H9 (cell line): ENCODE measurements at regions not wholly inside any gene's neighbourhood (a gene's known extent, or its start where the extent isn't known, plus 50 kb on each side); places are given as distances from the start of the nearest gene placed in this dataset.

Experiments used
- DNase-seq: peaks from one replicate; pipeline ENCODE4 v3.0.0-alpha.2; 2017
- H2AFZ ChIP-seq: one replicate; pipeline ENCODE4 v1.6.1; 2013; ENCODE audit warnings: mild to moderate bottlenecking, low read length, control low read depth, moderate library complexity
- H2AK5ac ChIP-seq: 2 replicates; pipeline ENCODE4 v1.6.1; 2013; ENCODE audit warnings: low read length, control low read depth, mixed read lengths; ENCODE audit not compliant: insufficient read length
- H2BK120ac ChIP-seq: one replicate; pipeline ENCODE4 v1.6.1; 2013; ENCODE audit warnings: low read depth, mild to moderate bottlenecking, low read length, control low read depth, inconsistent platforms; ENCODE audit not compliant: poor library complexity, severe bottlenecking
- H2BK12ac ChIP-seq: 2 replicates; pipeline ENCODE4 v1.6.1; 2013; ENCODE audit warnings: low read length, control low read depth, mixed read lengths, low read depth; ENCODE audit not compliant: insufficient read length
- H2BK15ac ChIP-seq: 2 replicates; pipeline ENCODE4 v1.6.1; 2013; ENCODE audit warnings: low read depth, low read length, control low read depth
- H2BK20ac ChIP-seq: one replicate; pipeline ENCODE4 v1.6.1; 2013; ENCODE audit warnings: low read depth, mild to moderate bottlenecking, low read length, control low read depth, inconsistent platforms; ENCODE audit not compliant: poor library complexity, severe bottlenecking
- H2BK5ac ChIP-seq: 2 replicates; pipeline ENCODE4 v1.6.1; 2013; ENCODE audit warnings: low read length, control low read depth, mixed read lengths; ENCODE audit not compliant: insufficient read length
- H3K14ac ChIP-seq: 2 replicates; pipeline ENCODE4 v1.6.1; 2013; ENCODE audit warnings: low read length, control low read depth; ENCODE audit not compliant: insufficient read depth
- H3K18ac ChIP-seq: 2 replicates; pipeline ENCODE4 v1.6.1; 2013; ENCODE audit warnings: low read depth, mild to moderate bottlenecking, mixed read lengths, low read length, control low read depth; ENCODE audit not compliant: insufficient read length
- H3K23ac ChIP-seq: 2 replicates; pipeline ENCODE4 v1.6.1; 2013; ENCODE audit warnings: low read length, control low read depth, mixed read lengths, low read depth; ENCODE audit not compliant: insufficient read length
- H3K23me2 ChIP-seq: 2 replicates; pipeline ENCODE4 v1.6.1; 2013; ENCODE audit warnings: low read depth, mild to moderate bottlenecking, mixed read lengths, low read length, control low read depth; ENCODE audit not compliant: insufficient read length, poor library complexity, severe bottlenecking
- H3K27ac ChIP-seq: 2 replicates; pipeline ENCODE4 v1.5.1; 2013; ENCODE audit warnings: low read length, control low read depth, mixed read lengths, low read depth; ENCODE audit not compliant: insufficient read length
- H3K27me3 ChIP-seq: 2 replicates; pipeline ENCODE4 v1.6.1; 2013; ENCODE audit warnings: low read length, control low read depth, inconsistent platforms; ENCODE audit not compliant: insufficient read depth
- H3K4ac ChIP-seq: 2 replicates; pipeline ENCODE4 v1.6.1; 2013; ENCODE audit warnings: low read depth, mild to moderate bottlenecking, control low read depth, inconsistent platforms, low read length, moderate library complexity
- H3K4me1 ChIP-seq: 2 replicates; pipeline ENCODE4 v1.6.1; 2013; ENCODE audit warnings: low read length, control low read depth, inconsistent platforms; ENCODE audit not compliant: insufficient read depth
- H3K4me2 ChIP-seq: 2 replicates; pipeline ENCODE4 v1.6.1; 2013; ENCODE audit warnings: low read length, control low read depth, mixed read lengths; ENCODE audit not compliant: insufficient read length, insufficient read depth
- H3K56ac ChIP-seq: 2 replicates; pipeline ENCODE4 v1.6.1; 2013; ENCODE audit warnings: low read depth, mild to moderate bottlenecking, mixed read lengths, low read length, control low read depth; ENCODE audit not compliant: insufficient read length
- H3K79me1 ChIP-seq: 2 replicates; pipeline ENCODE4 v1.6.1; 2013; ENCODE audit warnings: low read depth, mild to moderate bottlenecking, moderate library complexity, low read length, control low read depth, inconsistent platforms; ENCODE audit not compliant: insufficient read depth, poor library complexity, severe bottlenecking
- H3K79me2 ChIP-seq: 2 replicates; pipeline ENCODE4 v1.6.1; 2013; ENCODE audit warnings: low read length, control low read depth, inconsistent platforms; ENCODE audit not compliant: insufficient read depth
- H3K9ac ChIP-seq: 2 replicates; pipeline ENCODE4 v1.6.1; 2013; ENCODE audit warnings: low read length, control low read depth, mixed read lengths; ENCODE audit not compliant: insufficient read length; ENCODE audit errors: extremely low read depth
- H3K9me3 ChIP-seq: one replicate; pipeline ENCODE4 v1.6.1; 2013; ENCODE audit warnings: low read depth, low read length, inconsistent platforms; ENCODE audit not compliant: control insufficient read depth
- H3T11ph ChIP-seq: one replicate; pipeline ENCODE4 v1.6.1; 2013; ENCODE audit warnings: mild to moderate bottlenecking, low read length, control low read depth, inconsistent platforms
- H4K20me1 ChIP-seq: one replicate; pipeline ENCODE4 v1.6.1; 2013; ENCODE audit not compliant: control insufficient read depth, insufficient read length, insufficient read depth
- H4K5ac ChIP-seq: 2 replicates; pipeline ENCODE4 v1.6.1; 2013; ENCODE audit warnings: low read depth, mild to moderate bottlenecking, mixed read lengths, low read length, control low read depth; ENCODE audit not compliant: insufficient read length
- H4K8ac ChIP-seq: replicated peaks from 2 replicates; pipeline ENCODE4 v1.6.1; 2013; ENCODE audit warnings: low read length, control low read depth, mixed read lengths, low read depth; ENCODE audit not compliant: insufficient read length
- H4K91ac ChIP-seq: 2 replicates; pipeline ENCODE4 v1.6.1; 2013; ENCODE audit warnings: low read depth, mild to moderate bottlenecking, moderate library complexity, mixed read lengths, low read length, control low read depth; ENCODE audit not compliant: insufficient read length
- H3K27ac Mint-ChIP-seq, 3 experiments: 2 replicates in 2 of 3; 3 replicates in 1 of 3; pipeline ENCODE4 v1.8.0; 2020 to 2021; ENCODE audit warnings: mixed read lengths in 3 of 3, mild to moderate bottlenecking in 1 of 3, moderate library complexity in 1 of 3
- H3K27me3 Mint-ChIP-seq: 2 replicates; pipeline ENCODE4 v1.8.0; 2021; ENCODE audit warnings: low read depth, mild to moderate bottlenecking, moderate library complexity, mixed read lengths
- H3K36me3 Mint-ChIP-seq, 3 experiments: 2 replicates in 2 of 3; 3 replicates in 1 of 3; pipeline ENCODE4 v1.8.0; 2020 to 2021; ENCODE audit warnings: low read depth in 3 of 3, mixed read lengths in 3 of 3; ENCODE audit not compliant: insufficient read depth in 1 of 3
- H3K4me1 Mint-ChIP-seq, 2 experiments: 2 replicates each; pipeline ENCODE4 v1.8.0; 2020; ENCODE audit warnings: mixed read lengths in 2 of 2
- H3K4me3 Mint-ChIP-seq, 2 experiments: 2 replicates in 1 of 2; 3 replicates in 1 of 2; pipeline ENCODE4 v1.8.0; 2020 to 2021; ENCODE audit warnings: mild to moderate bottlenecking in 2 of 2, mixed read lengths in 2 of 2, moderate library complexity in 1 of 2
- H3K9me3 Mint-ChIP-seq, 2 experiments: 2 replicates in 1 of 2; 3 replicates in 1 of 2; pipeline ENCODE4 v1.8.0; 2020; ENCODE audit warnings: mild to moderate bottlenecking in 2 of 2, mixed read lengths in 2 of 2, moderate library complexity in 1 of 2
- CTCF ChIP-seq: fragments of 200-600 bp; sonication (generic); conservative IDR thresholded peaks from 3 replicates; pipeline ENCODE4 v1.8.0; 2021; ENCODE audit warnings: antibody characterized with exemption, mild to moderate bottlenecking
- WGBS: extraction: QIAGEN DNeasy Blood & Tissue Kit; methylation state at CpG from one replicate; pipeline ENCODE4 v1.1.7; 2013; ENCODE audit warnings: missing lambda C conversion rate, low lambda C conversion rate, mixed read lengths; ENCODE audit not compliant: insufficient read length; ENCODE audit errors: extremely low coverage; 5-methylcytosine and 5-hydroxymethylcytosine counted together

- WGBS = no CpG with 5 or more reads among the region's 10 CpGs
- Histone ChIP-seq H3K23me2 (no peaks in the 10 kb centered on the region), H3K23ac (no peak overlapping the region), H2BK5ac (no peak overlapping the region), H3K9ac (no peak overlapping the region), H3K14ac (no peak overlapping the region), H3K27me3 (no peaks in the 10 kb centered on the region), H3K4ac (no peak overlapping the region), H2BK20ac (no peak overlapping the region), H4K5ac (no peak overlapping the region), H2AK5ac (no peak overlapping the region), H3T11ph (no peak overlapping the region), H3K56ac (no peak overlapping the region), H2BK15ac (no peak overlapping the region), H4K8ac (no peak overlapping the region), H2BK120ac (no peak overlapping the region), H2AFZ (no peak overlapping the region), H3K4me2 (no peak overlapping the region), H3K79me2 (no peaks in the 10 kb centered on the region), H4K91ac (no peak overlapping the region), H4K20me1 (no peaks in the 10 kb centered on the region), H3K9me3 (no peaks in the 10 kb centered on the region), H3K4me1 (no peaks in the 10 kb centered on the region), H2BK12ac (no peak overlapping the region), H3K18ac (no peak overlapping the region), H3K27ac (no peak overlapping the region), H3K79me1 (no peaks in the 10 kb centered on the region)
- Mint-ChIP-seq H3K36me3 (no peaks in the 10 kb centered on the region), H3K27ac (no peak overlapping the region), H3K27me3 (no peaks in the 10 kb centered on the region; the same call in 1 of the 2 replicates), H3K4me1 (peaks cover 8 to 12% of the 10 kb centered on the region in 2 experiments; a peak in 3 of 4 replicates), H3K9me3 (no peaks in the 10 kb centered on the region), H3K4me3 (no peak overlapping the region)
- DNase-seq = no peak
- TF ChIP-seq CTCF = no peak
Measured at GRCh38 chr16:74224828-74225612, 71.6 kb upstream of the PSMD7 start.
